ENCODE measurements at regions not wholly inside any gene's neighbourhood (a gene's known extent, or its start where the extent isn't known, plus 50 kb on each side); places are given as distances from the start of the nearest gene placed in this dataset.

DNA sequence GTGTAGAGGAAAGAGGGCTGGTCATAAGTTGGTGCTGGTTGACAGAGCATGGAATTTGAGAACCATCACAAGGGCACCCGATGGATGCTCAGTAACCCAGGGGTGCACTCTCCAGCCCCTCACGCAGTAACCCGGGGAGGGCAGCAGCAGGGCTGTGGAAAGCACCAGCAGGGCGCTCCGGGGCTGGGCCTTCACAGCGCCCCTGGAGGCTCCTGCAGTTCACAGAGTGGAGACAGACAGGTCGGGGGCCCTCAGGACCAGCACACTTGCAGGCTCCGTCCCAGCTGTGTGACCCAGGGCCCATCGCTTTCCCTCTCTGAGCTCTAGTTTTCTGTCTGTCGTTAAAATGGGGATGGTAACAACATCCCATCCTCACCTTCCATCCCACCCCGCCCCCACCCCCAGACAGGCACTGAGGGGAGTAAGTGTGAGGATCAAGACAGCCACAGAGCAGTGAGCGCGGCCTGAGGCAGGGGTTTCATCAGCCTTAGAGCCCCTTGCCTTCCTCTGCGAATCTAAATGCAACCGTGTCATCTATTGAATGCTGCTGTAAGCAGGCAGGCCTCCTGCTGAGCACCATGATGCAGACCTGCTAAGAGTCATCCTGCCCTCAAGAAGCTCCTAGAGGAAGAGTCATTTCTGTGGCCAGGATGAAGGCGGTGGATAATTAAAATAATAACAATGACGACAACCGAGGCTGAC, 90.2 kb upstream of the LINGO1 start:
- Histone ChIP-seq H3K9me3 (ENCODE audit: control insufficient read depth, low read length) (no peaks in the 10 kb centered on the region), H3K36me3 (ENCODE audit: control insufficient read depth, insufficient read depth, low read length) (no peaks in the 10 kb centered on the region), H3K27ac (ENCODE audit: low read depth, low read length, severe bottlenecking) (no peak overlapping the region), H3K4me3 (ENCODE audit: extremely low read depth, insufficient read depth, low read length, poor library complexity, severe bottlenecking) (no peak overlapping the region), H3K4me1 (ENCODE audit: control insufficient read depth, insufficient read depth, low read length, poor library complexity, severe bottlenecking) (no peaks in the 10 kb centered on the region)
- 61 to 73% methylated on average over 14 to 16 of the region's 18 CpGs for WGBS, 2 experiments (ENCODE audit: insufficient coverage in 2 of 2)

DNA sequence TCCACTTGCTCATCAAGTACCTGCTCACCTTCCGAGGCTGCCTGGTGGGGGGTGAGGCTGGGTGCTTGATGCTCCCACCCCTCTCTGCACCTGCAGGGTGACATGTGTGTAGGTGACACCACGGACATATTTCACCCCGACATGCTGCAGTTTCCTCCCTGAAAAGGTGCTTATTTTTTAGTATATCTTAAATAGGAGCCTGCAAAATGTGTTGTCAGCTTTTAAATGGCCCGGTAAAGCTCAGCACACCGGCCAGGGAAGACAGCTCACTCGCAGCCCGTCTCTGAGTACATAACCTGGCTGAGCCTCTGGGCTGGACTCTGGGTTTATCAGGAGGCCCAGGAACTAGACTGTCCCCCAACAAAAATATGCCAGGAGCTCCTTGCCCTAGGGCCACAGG, 89.3 kb upstream of the LINGO1 start:
- H3K4me1 ChIP-seq (ENCODE audit: control insufficient read depth, insufficient read depth, low read length, poor library complexity, severe bottlenecking) = no peaks in the 10 kb centered on the region
- no peaks in the 10 kb centered on the region for H3K9me3 ChIP-seq (ENCODE audit: control insufficient read depth, low read length)
- H3K36me3 ChIP-seq (ENCODE audit: control insufficient read depth, insufficient read depth, low read length) = no peaks in the 10 kb centered on the region
- no peak overlapping the region for H3K27ac ChIP-seq (ENCODE audit: low read depth, low read length, severe bottlenecking)
- H3K4me3 ChIP-seq (ENCODE audit: extremely low read depth, insufficient read depth, low read length, poor library complexity, severe bottlenecking) = no peak overlapping the region
- 84 to 89% methylated on average over 4 to 6 of the region's 7 CpGs for WGBS, 2 experiments (ENCODE audit: insufficient coverage in 2 of 2)

DNA sequence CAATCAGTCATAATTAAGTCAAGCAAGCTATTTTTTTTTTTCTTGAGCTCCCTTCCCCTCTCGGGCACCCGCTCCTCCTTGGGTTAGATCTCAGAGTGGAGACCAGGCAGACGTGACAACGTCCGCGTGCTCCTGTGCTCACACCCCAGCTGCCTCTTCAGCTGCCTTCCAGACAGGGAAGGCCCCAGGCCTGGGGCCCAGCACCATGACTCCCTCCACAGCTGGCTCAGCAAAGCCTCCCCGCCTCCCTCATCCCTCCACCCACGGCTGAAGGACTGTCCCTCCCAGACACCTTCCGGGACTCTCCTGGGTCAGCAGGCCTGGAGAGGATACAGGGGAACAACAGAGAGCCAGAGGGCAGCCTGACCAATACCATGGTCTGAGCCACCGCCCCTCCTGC, 87.9 kb upstream of the LINGO1 start:
- Histone ChIP-seq H3K4me3 (ENCODE audit: extremely low read depth, insufficient read depth, low read length, poor library complexity, severe bottlenecking) (no peak overlapping the region), H3K9me3 (ENCODE audit: control insufficient read depth, low read length) (no peaks in the 10 kb centered on the region), H3K4me1 (ENCODE audit: control insufficient read depth, insufficient read depth, low read length, poor library complexity, severe bottlenecking) (no peaks in the 10 kb centered on the region), H3K36me3 (ENCODE audit: control insufficient read depth, insufficient read depth, low read length) (no peaks in the 10 kb centered on the region), H3K27ac (ENCODE audit: low read depth, low read length, severe bottlenecking) (no peak overlapping the region)
- 74 to 83% methylated on average over 8 of the region's 10 CpGs for WGBS, 2 experiments (ENCODE audit: insufficient coverage in 2 of 2)

DNA sequence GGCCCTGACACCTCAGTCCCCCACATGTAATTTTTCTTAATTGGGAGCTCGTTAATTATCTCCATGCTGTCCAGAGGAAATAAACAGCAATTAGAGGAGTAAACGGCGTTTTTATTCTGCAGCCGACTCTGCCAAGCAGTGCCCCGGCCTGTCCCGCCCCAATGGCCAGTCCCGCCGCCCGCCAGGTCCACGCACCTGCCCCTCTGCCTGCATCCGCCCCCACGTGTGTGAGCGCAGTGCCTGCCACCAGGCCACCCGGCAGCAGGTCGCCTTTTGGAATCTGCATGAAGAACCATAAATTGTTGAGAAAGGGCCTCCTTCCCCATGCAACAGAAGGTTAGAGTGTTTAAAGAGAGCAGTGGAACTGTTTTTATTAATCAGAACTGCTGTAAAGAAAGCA, 87.5 kb upstream of the LINGO1 start:
- no peaks in the 10 kb centered on the region for H3K36me3 ChIP-seq (ENCODE audit: control insufficient read depth, insufficient read depth, low read length)
- no peaks in the 10 kb centered on the region for H3K9me3 ChIP-seq (ENCODE audit: control insufficient read depth, low read length)
- no peak overlapping the region for H3K27ac ChIP-seq (ENCODE audit: low read depth, low read length, severe bottlenecking)
- H3K4me3 ChIP-seq (ENCODE audit: extremely low read depth, insufficient read depth, low read length, poor library complexity, severe bottlenecking) = no peak overlapping the region
- 87 to 96% methylated on average over 10 to 14 of the region's 15 CpGs for WGBS, 2 experiments (ENCODE audit: insufficient coverage in 2 of 2)
- H3K4me1 ChIP-seq (ENCODE audit: control insufficient read depth, insufficient read depth, low read length, poor library complexity, severe bottlenecking) = no peaks in the 10 kb centered on the region

DNA sequence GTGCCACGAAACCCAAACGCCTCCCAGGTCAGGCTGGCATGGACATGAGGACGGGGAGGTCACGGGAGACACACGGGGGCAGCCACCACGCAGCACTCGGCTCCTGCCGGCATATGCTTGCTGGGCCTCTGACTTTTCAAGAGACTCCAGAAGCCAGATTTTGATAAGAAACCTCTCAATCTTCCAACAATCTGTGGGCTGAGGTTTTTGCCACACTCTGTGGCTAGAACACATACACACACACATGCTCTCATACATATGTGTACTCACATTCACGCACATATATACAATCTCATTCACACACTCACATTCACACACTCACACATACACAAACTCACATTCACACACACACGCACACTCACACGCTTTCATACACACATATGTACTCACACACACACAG, 86.7 kb upstream of the LINGO1 start:
- Histone ChIP-seq H3K36me3 (ENCODE audit: control insufficient read depth, insufficient read depth, low read length) (no peaks in the 10 kb centered on the region), H3K9me3 (ENCODE audit: control insufficient read depth, low read length) (no peaks in the 10 kb centered on the region), H3K4me3 (ENCODE audit: extremely low read depth, insufficient read depth, low read length, poor library complexity, severe bottlenecking) (no peak overlapping the region), H3K27ac (ENCODE audit: low read depth, low read length, severe bottlenecking) (no peak overlapping the region), H3K4me1 (ENCODE audit: control insufficient read depth, insufficient read depth, low read length, poor library complexity, severe bottlenecking) (no peaks in the 10 kb centered on the region)
- 81 to 90% methylated on average over 11 of the region's 11 CpGs for WGBS, 2 experiments (ENCODE audit: insufficient coverage in 2 of 2)

DNA sequence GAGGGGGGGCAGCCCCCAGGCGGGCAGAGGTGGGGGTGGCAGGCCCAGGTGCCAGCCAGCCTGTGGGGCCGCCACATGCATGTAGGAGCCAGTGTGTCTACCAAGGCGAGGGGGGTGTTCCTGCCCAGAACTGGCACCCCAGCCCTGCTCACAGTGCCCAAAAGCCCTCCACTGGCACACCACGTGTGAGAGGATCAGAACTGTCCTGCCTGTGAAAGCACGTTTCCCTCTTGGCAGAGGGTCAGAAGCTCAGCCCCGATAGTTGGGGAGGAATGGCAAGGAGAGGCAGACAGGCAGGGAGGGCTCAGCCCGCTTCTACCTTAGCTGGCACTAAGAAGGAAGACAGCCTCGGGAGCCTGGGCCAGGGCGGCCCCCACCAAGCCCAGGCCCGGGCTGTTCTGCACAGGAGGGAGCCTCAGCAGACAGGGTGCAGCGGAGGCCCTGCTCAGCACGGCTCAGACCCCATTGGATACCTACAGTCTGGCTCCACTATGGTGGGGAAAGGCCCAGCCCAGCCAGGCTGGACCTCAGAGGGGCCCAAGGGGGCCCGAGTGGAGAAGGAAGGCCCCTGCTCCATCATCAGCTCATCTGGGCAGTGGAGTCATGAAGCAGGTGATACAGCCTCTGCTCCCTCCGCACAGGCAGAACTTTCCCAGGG, 84.8 kb upstream of the LINGO1 start:
- 84 to 85% methylated on average over 12 to 13 of the region's 14 CpGs for WGBS, 2 experiments (ENCODE audit: insufficient coverage in 2 of 2)
- Histone ChIP-seq H3K4me1 (ENCODE audit: control insufficient read depth, insufficient read depth, low read length, poor library complexity, severe bottlenecking) (no peaks in the 10 kb centered on the region), H3K27ac (ENCODE audit: low read depth, low read length, severe bottlenecking) (no peak overlapping the region), H3K36me3 (ENCODE audit: control insufficient read depth, insufficient read depth, low read length) (no peaks in the 10 kb centered on the region), H3K4me3 (ENCODE audit: extremely low read depth, insufficient read depth, low read length, poor library complexity, severe bottlenecking) (no peak overlapping the region), H3K9me3 (ENCODE audit: control insufficient read depth, low read length) (no peaks in the 10 kb centered on the region)

DNA sequence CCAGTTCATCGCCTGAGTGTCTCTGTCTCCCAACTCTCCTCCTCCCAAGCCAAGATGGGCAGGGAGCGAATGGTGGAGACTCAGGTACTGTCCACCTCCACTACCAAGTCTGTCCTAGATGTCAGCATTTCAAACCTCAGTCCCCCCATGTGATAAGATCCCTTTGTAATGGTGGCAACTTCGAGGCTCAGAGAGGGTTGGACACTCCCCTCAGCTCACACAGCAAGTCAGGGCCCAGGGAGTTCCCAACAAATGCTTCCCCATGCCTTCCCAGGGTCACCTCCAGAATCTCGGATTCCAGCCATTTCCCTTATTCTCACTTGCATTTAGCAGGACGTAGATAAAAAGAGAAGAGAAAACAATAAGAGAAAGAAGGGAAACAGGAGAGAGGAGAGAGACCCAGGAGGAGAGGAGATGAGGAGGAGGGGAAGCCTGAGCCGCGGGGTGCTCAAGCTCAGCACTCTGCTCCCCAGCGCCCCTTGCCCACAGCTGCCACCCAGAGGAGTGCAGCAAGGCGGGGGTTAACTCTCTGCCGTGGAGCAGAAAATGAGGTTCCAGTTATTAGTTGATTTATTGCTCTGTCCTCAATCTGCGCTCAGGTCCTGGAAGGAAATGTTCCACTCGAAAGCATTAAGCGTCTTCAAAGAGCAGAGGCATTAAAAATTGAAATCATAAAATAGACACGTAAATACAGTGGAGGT, 84.1 kb upstream of the LINGO1 start:
- no peaks in the 10 kb centered on the region for H3K9me3 ChIP-seq (ENCODE audit: control insufficient read depth, low read length)
- no peaks in the 10 kb centered on the region for H3K36me3 ChIP-seq (ENCODE audit: control insufficient read depth, insufficient read depth, low read length)
- no peak overlapping the region for H3K4me3 ChIP-seq (ENCODE audit: extremely low read depth, insufficient read depth, low read length, poor library complexity, severe bottlenecking)
- H3K4me1 ChIP-seq (ENCODE audit: control insufficient read depth, insufficient read depth, low read length, poor library complexity, severe bottlenecking) = no peaks in the 10 kb centered on the region
- H3K27ac ChIP-seq (ENCODE audit: low read depth, low read length, severe bottlenecking) = no peak overlapping the region
- 79 to 81% methylated on average over 11 of the region's 14 CpGs for WGBS, 2 experiments (ENCODE audit: insufficient coverage in 2 of 2)

DNA sequence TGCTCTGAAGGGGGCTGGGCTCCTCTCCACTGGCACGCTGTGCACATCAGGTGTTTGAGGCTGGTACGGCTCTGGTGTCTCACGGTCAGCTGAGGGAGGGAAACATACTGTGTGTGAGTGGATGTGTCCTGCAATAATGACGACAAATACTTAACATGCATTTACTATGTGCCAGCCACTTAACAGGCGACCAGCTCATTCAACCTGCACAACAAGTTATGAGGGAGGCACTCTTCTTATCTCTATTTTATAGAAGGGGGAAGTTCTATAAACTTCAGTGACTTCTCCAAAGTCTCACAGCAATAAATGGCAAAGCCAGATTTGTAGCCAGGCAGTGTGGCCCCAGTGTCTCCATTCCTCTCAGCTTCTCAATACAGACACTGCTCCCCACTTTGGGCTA, 83.1 kb upstream of the LINGO1 start:
- no peak overlapping the region for H3K4me3 ChIP-seq (ENCODE audit: extremely low read depth, insufficient read depth, low read length, poor library complexity, severe bottlenecking)
- no peaks in the 10 kb centered on the region for H3K36me3 ChIP-seq (ENCODE audit: control insufficient read depth, insufficient read depth, low read length)
- WGBS, 2 experiments (ENCODE audit: insufficient coverage in 2 of 2) = 80% methylated on average over 1 of the region's 5 CpGs; no CpG with 5 or more reads in 1 of the 2 experiments
- no peaks in the 10 kb centered on the region for H3K4me1 ChIP-seq (ENCODE audit: control insufficient read depth, insufficient read depth, low read length, poor library complexity, severe bottlenecking)
- no peak overlapping the region for H3K27ac ChIP-seq (ENCODE audit: low read depth, low read length, severe bottlenecking)
- no peaks in the 10 kb centered on the region for H3K9me3 ChIP-seq (ENCODE audit: control insufficient read depth, low read length)

DNA sequence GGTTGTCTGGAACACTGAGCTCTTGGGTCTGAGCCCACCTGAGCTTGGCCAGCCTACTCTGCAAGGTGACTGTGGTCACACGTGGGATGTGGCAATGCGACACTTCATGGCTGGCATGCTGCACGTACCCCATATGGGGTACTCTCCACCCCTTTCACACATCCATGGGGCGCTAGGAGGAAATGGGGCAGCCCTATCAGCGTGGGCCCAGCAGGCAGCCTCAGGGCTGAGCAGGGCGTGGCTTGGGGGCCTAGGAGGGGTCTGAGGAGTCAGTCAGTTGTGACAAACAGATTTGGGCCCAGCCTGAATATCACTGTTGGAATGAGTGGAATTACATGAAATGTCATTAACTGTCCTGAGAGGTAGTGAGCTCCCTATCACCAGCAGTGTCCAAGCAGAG, 82.3 kb upstream of the LINGO1 start:
- 83 to 90% methylated on average over 3 to 4 of the region's 6 CpGs for WGBS, 2 experiments (ENCODE audit: insufficient coverage in 2 of 2)
- H3K9me3 ChIP-seq (ENCODE audit: control insufficient read depth, low read length) = no peaks in the 10 kb centered on the region
- H3K36me3 ChIP-seq (ENCODE audit: control insufficient read depth, insufficient read depth, low read length) = no peaks in the 10 kb centered on the region
- no peak overlapping the region for H3K4me3 ChIP-seq (ENCODE audit: extremely low read depth, insufficient read depth, low read length, poor library complexity, severe bottlenecking)
- no peak overlapping the region for H3K27ac ChIP-seq (ENCODE audit: low read depth, low read length, severe bottlenecking)
- H3K4me1 ChIP-seq (ENCODE audit: control insufficient read depth, insufficient read depth, low read length, poor library complexity, severe bottlenecking) = no peaks in the 10 kb centered on the region

DNA sequence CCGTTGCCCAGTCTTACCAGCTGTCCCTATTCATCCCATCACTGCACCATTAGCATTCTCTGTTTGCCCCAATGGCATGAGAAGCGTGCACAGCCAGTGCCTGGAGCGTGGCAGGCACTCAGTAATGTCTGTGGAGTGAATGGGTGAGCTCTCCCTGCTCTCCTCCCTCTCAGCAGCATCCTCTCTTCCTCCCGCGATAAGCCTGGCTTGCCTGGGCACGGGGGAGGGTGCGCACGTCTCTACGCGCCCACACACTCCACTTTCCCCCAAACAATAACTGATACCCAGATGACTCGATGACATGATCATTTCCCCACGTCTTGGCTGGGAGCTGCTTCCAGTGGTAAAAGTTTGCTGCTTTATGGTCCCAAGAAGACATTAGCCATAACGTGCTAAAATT, 81.8 kb upstream of the LINGO1 start:
- Histone ChIP-seq H3K4me3 (ENCODE audit: extremely low read depth, insufficient read depth, low read length, poor library complexity, severe bottlenecking) (no peak overlapping the region), H3K9me3 (ENCODE audit: control insufficient read depth, low read length) (no peaks in the 10 kb centered on the region), H3K36me3 (ENCODE audit: control insufficient read depth, insufficient read depth, low read length) (no peaks in the 10 kb centered on the region), H3K27ac (ENCODE audit: low read depth, low read length, severe bottlenecking) (no peak overlapping the region), H3K4me1 (ENCODE audit: control insufficient read depth, insufficient read depth, low read length, poor library complexity, severe bottlenecking) (no peaks in the 10 kb centered on the region)
- WGBS, 2 experiments (ENCODE audit: insufficient coverage in 2 of 2) = 78 to 93% methylated on average over 4 to 13 of the region's 13 CpGs

DNA sequence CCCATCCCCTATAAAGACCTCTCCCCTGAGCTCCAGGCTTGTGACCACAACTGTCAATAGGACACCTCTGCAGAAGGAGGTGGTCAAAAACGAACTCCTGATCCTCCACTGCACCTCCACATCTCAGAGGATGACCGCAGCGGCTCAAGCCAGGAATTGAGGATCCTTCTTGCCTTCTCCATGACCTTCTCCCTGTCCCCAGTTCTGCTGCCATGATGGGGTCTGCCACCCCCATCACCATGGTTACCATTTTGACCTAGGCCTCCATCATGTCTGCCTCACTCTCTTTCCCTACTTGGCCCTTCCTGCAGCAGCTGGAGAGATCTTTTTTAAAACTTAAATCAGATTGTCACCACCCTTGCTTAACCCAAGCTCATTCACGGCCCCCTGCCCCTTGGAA, 81.3 kb upstream of the LINGO1 start:
- no peaks in the 10 kb centered on the region for H3K9me3 ChIP-seq (ENCODE audit: control insufficient read depth, low read length)
- no peak overlapping the region for H3K27ac ChIP-seq (ENCODE audit: low read depth, low read length, severe bottlenecking)
- no peaks in the 10 kb centered on the region for H3K36me3 ChIP-seq (ENCODE audit: control insufficient read depth, insufficient read depth, low read length)
- WGBS, 2 experiments (ENCODE audit: insufficient coverage in 2 of 2) = 80 to 88% methylated on average over 4 of the region's 4 CpGs
- H3K4me1 ChIP-seq (ENCODE audit: control insufficient read depth, insufficient read depth, low read length, poor library complexity, severe bottlenecking) = no peaks in the 10 kb centered on the region
- H3K4me3 ChIP-seq (ENCODE audit: extremely low read depth, insufficient read depth, low read length, poor library complexity, severe bottlenecking) = no peak overlapping the region

Measured in mesodermal cell (in vitro differentiated cells).